ENCODE measurements at regions not wholly inside any gene's neighbourhood (a gene's known extent, or its start where the extent isn't known, plus 50 kb on each side); places are given as distances from the start of the nearest gene placed in this dataset.

DNA sequence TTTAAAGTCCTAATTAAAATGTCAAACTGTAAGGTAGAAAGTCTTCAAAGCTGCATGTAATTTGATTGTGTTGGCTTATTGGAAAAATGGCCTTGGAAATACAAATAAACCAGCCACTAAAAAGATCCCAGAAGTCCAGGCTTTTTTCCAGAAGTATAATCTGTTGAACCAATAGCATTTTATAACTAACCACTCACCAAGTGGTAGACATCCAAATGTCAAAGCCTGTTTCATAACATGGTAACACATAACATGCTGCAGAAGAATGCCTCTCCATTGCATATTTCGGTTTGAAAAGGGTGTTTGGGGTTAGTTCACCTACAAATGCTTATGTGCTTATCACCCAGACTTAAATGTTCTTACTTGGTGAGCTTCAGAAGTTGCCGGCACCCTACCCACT is 183.7 kb upstream of the DIO2 start:
- H3K27me3 Mint-ChIP-seq = no peaks in the 10 kb centered on the region
- no peak overlapping the region for H3K4me3 Mint-ChIP-seq
- no peak for DNase-seq
- intact Hi-C loops (cut with micrococcal nuclease) = no loop called here
- H3K9me3 Mint-ChIP-seq = no peaks in the 10 kb centered on the region
- no peaks in the 10 kb centered on the region for H3K36me3 Mint-ChIP-seq (ENCODE audit: low read depth)
- H3K27ac Mint-ChIP-seq = no peak overlapping the region
- H3K4me1 Mint-ChIP-seq = no peaks in the 10 kb centered on the region

GRCh38 chr14:80393766-80394165 is 182.5 kb upstream of the DIO2 start:
- no peaks in the 10 kb centered on the region for H3K9me3 Mint-ChIP-seq
- no peak for DNase-seq
- H3K27ac Mint-ChIP-seq = no peak overlapping the region
- no peak overlapping the region for H3K4me3 Mint-ChIP-seq
- intact Hi-C loops (cut with micrococcal nuclease) = no loop called here
- no peaks in the 10 kb centered on the region for H3K36me3 Mint-ChIP-seq (ENCODE audit: low read depth)
- H3K4me1 Mint-ChIP-seq = no peaks in the 10 kb centered on the region
- H3K27me3 Mint-ChIP-seq = no peaks in the 10 kb centered on the region

- no peaks in the 10 kb centered on the region for H3K36me3 Mint-ChIP-seq (ENCODE audit: low read depth)
- no peak overlapping the region for H3K4me3 Mint-ChIP-seq
These were observed 179.6 kb upstream of the DIO2 start for GRCh38 chr14:80390906-80391305.

DNA sequence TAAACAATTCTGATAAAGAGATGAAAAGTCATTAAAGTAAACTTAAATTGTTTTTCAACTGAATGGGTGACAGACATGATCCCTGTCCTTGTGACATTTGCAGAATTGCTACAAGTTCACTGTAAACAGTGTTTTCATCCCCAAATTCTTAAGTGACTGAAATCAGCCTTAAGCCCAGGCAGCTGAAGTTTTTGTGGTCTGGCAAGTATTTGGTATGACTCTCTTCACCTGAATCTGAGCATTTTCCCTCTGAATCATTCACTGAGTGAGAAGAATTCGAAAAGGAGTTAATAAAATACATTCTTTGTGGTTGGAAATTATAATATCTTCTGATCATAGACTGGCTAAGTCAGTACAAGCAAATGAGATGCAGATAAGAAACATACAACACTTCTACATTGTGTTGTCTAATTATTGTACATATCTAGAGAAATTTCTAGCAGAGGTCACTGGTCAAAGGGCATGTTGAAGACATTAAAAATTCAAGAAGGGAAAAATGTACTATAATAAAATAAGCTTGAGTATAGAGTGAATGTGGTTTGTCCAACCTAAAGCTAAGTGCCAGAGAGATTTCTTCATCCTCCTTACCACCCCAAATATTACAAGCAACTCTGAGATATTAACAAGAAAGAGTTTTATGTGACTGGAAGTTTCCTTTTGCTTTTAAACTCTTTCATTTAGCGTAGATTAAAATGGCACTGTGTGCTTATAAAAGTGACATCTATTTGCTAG is 177.8 kb upstream of the DIO2 start:
- no peaks in the 10 kb centered on the region for H3K4me1 Mint-ChIP-seq
- no peaks in the 10 kb centered on the region for H3K9me3 Mint-ChIP-seq
- no peak for DNase-seq
- H3K27ac Mint-ChIP-seq = no peak overlapping the region
- intact Hi-C loops (cut with micrococcal nuclease) = no loop called here
- no peak overlapping the region for H3K4me3 Mint-ChIP-seq
- H3K36me3 Mint-ChIP-seq (ENCODE audit: low read depth) = no peaks in the 10 kb centered on the region
- no peaks in the 10 kb centered on the region for H3K27me3 Mint-ChIP-seq

More at GRCh38 chr14:80390906-80391305, 179.6 kb upstream of the DIO2 start:
- intact Hi-C loops (cut with micrococcal nuclease) = no loop called here
- no peak for DNase-seq
- Mint-ChIP-seq H3K9me3 (no peaks in the 10 kb centered on the region), H3K27ac (no peak overlapping the region), H3K4me1 (no peaks in the 10 kb centered on the region), H3K27me3 (no peaks in the 10 kb centered on the region)

DNA sequence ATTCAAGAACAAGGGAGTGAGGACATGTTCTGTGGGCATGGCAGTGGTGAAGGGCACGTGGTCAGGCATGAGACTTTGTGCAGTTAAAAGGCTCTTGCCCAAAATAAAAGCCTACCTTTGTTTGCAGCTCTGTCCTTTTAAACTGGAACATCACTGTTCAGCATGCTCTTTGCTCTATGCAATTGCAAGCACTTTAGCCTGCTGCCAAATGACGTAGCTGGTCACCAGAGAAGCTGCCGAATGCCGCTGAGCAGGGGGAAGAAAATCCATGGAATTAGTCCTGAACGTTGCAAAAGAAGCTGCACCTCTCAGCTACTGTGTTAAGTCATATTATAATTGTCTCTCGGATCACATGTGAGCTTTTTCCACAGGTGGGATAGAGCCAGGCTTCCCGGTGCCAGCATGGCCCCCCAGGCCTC is 176.3 kb upstream of the DIO2 start:
- H3K4me3 Mint-ChIP-seq = no peak overlapping the region
- H3K27ac Mint-ChIP-seq = no peak overlapping the region
- no peaks in the 10 kb centered on the region for H3K36me3 Mint-ChIP-seq (ENCODE audit: low read depth)
- H3K9me3 Mint-ChIP-seq = no peaks in the 10 kb centered on the region
- no peaks in the 10 kb centered on the region for H3K4me1 Mint-ChIP-seq
- intact Hi-C loops (cut with micrococcal nuclease) = no loop called here
- no peaks in the 10 kb centered on the region for H3K27me3 Mint-ChIP-seq
- DNase-seq = no peak

GRCh38 chr14:80385336-80385735 is 174.0 kb upstream of the DIO2 start:
- no peak overlapping the region for H3K27ac Mint-ChIP-seq
- no peaks in the 10 kb centered on the region for H3K36me3 Mint-ChIP-seq (ENCODE audit: low read depth)
- H3K9me3 Mint-ChIP-seq = no peaks in the 10 kb centered on the region
- intact Hi-C loops (cut with micrococcal nuclease) = no loop called here
- no peak for DNase-seq
- no peaks in the 10 kb centered on the region for H3K27me3 Mint-ChIP-seq
- H3K4me3 Mint-ChIP-seq = no peak overlapping the region
- H3K4me1 Mint-ChIP-seq = no peaks in the 10 kb centered on the region

- Mint-ChIP-seq H3K4me3 (no peak overlapping the region), H3K27ac (no peak overlapping the region), H3K4me1 (no peaks in the 10 kb centered on the region), H3K27me3 (no peaks in the 10 kb centered on the region), H3K36me3 (ENCODE audit: low read depth) (no peaks in the 10 kb centered on the region), H3K9me3 (no peaks in the 10 kb centered on the region)
- intact Hi-C loops (cut with micrococcal nuclease) = no loop called here
- no peak for DNase-seq
These were observed 171.9 kb upstream of the DIO2 start for GRCh38 chr14:80383223-80383622.

DNA sequence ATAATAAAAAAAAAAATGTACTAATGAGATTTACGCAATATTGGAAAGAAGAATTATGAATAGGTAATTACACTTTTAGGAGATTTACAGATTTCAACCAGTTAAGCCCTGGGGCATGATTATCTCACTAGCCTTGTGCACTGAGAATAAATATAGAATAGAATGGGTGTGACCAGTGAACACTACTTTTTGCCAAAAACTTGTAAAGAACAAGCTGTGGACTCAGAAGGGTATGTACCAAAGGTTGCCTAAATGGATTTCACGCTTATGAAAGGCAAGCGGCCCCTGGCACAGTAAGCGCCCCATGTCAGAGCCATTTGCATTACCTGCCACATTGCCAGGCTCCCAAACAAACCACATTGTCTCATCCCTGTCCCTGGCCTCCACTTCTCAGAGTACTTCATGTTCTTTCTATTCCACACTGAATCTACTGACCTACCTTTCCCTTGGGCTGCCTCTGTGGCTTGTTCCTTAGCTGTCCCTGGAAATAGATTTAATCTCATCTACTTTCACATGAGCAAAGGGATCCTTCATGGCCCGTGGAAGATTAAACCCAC is 170.6 kb upstream of the DIO2 start:
- no peak overlapping the region for H3K27ac Mint-ChIP-seq
- intact Hi-C loops (cut with micrococcal nuclease) = no loop called here
- H3K9me3 Mint-ChIP-seq = no peaks in the 10 kb centered on the region
- H3K27me3 Mint-ChIP-seq = no peaks in the 10 kb centered on the region
- no peak overlapping the region for H3K4me3 Mint-ChIP-seq
- H3K36me3 Mint-ChIP-seq (ENCODE audit: low read depth) = no peaks in the 10 kb centered on the region
- DNase-seq = no peak
- no peaks in the 10 kb centered on the region for H3K4me1 Mint-ChIP-seq

- H3K4me1 Mint-ChIP-seq = no peaks in the 10 kb centered on the region
- H3K36me3 Mint-ChIP-seq (ENCODE audit: low read depth) = no peaks in the 10 kb centered on the region
- no peak overlapping the region for H3K4me3 Mint-ChIP-seq
- H3K9me3 Mint-ChIP-seq = no peaks in the 10 kb centered on the region
- intact Hi-C loops (cut with micrococcal nuclease) = no loop called here
- DNase-seq = no peak
- no peaks in the 10 kb centered on the region for H3K27me3 Mint-ChIP-seq
- H3K27ac Mint-ChIP-seq = no peak overlapping the region
These were observed 167.7 kb upstream of the DIO2 start for GRCh38 chr14:80379035-80379434.

DNA sequence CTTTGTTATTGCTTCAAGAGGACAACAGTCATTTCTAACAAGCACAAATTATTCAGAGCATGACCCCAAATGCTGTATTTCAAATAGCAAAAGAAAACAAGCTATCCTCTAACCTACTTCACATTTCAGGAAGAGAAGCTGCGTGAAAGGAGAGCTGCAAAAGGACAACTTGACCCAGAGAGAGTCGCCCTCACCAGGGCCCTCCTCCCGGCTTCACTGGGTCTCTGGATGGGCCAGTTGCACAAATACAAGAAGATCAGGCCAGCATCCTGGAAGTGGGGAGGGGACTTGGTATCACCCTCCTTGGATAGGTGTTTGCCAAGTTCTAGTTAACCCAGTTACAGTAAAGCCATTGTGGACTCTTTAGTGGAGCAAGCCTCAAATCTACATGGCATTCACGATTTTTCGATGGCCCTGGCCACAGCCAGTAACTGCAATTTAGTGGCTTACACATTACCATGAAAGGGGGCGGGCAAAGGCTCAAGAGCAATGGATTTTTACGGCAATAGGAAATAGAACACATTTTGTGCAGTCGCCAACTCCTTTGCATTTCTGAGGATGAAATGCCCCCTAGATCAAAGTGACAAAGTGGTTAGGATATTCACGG is 166.9 kb upstream of the DIO2 start:
- no peak overlapping the region for H3K4me3 Mint-ChIP-seq
- H3K27me3 Mint-ChIP-seq = no peaks in the 10 kb centered on the region
- intact Hi-C loops (cut with micrococcal nuclease) = no loop called here
- no peaks in the 10 kb centered on the region for H3K4me1 Mint-ChIP-seq
- DNase-seq = no peak
- no peaks in the 10 kb centered on the region for H3K9me3 Mint-ChIP-seq
- no peaks in the 10 kb centered on the region for H3K36me3 Mint-ChIP-seq (ENCODE audit: low read depth)
- no peak overlapping the region for H3K27ac Mint-ChIP-seq

DNA sequence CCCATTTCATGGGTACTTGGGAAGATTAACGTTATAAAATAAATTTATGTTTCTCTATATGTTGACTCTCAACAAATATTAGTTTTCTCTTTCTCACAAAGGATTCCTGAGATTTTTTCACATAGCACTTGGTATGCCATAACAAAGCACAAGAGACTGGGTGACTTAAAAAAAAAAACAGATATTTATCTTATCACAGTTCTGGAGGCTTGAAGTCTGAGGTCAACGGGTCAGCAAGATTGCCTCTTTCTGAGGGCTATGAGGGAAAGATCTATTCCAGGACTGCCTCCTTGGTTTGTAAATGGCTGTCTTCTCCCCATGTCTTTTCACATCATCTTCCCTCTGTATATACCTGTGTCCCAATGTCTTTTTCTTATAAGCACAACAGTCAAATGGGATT is 153.5 kb upstream of the DIO2 start:
- Mint-ChIP-seq H3K9me3 (no peaks in the 10 kb centered on the region), H3K27me3 (no peaks in the 10 kb centered on the region), H3K36me3 (ENCODE audit: low read depth) (no peaks in the 10 kb centered on the region), H3K27ac (no peak overlapping the region), H3K4me1 (no peaks in the 10 kb centered on the region), H3K4me3 (no peak overlapping the region)
- DNase-seq = no peak
- intact Hi-C loops (cut with micrococcal nuclease) = no loop called here

GRCh38 chr14:80364274-80364673 is 153.0 kb upstream of the DIO2 start:
- intact Hi-C loops (cut with micrococcal nuclease) = no loop called here
- H3K27me3 Mint-ChIP-seq = no peaks in the 10 kb centered on the region
- no peak overlapping the region for H3K4me3 Mint-ChIP-seq
- no peaks in the 10 kb centered on the region for H3K9me3 Mint-ChIP-seq
- DNase-seq = no peak
- H3K27ac Mint-ChIP-seq = no peak overlapping the region
- no peaks in the 10 kb centered on the region for H3K4me1 Mint-ChIP-seq
- no peaks in the 10 kb centered on the region for H3K36me3 Mint-ChIP-seq (ENCODE audit: low read depth)

DNA sequence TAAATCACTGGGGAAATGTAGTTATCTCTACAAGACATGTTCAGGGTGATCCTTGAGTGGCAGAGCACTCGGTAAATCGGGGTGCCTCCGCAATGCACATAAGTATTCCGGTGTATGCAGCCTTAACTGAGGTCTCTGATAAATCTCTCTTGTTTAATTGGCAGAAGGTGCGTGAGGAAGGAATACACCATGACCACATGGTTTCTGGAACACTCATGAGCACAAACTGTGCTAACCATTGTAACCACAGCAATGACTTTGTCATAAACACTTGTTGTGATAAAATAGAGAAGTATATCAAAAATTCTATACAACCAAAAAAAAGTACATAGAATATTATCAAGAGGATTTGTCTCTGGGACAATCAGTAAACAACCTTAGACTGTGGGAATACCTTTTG is 146.8 kb upstream of the DIO2 start:
- no peak overlapping the region for H3K27ac Mint-ChIP-seq
- no peaks in the 10 kb centered on the region for H3K4me1 Mint-ChIP-seq
- no peaks in the 10 kb centered on the region for H3K27me3 Mint-ChIP-seq
- no peaks in the 10 kb centered on the region for H3K9me3 Mint-ChIP-seq
- no peaks in the 10 kb centered on the region for H3K36me3 Mint-ChIP-seq (ENCODE audit: low read depth)
- H3K4me3 Mint-ChIP-seq = no peak overlapping the region
- intact Hi-C loops (cut with micrococcal nuclease) = no loop called here
- DNase-seq = no peak

GRCh38 chr14:80356413-80356812 is 145.1 kb upstream of the DIO2 start:
- Mint-ChIP-seq H3K27ac (no peak overlapping the region), H3K36me3 (ENCODE audit: low read depth) (no peaks in the 10 kb centered on the region), H3K4me1 (no peaks in the 10 kb centered on the region), H3K9me3 (no peaks in the 10 kb centered on the region), H3K27me3 (no peaks in the 10 kb centered on the region), H3K4me3 (no peak overlapping the region)
- intact Hi-C loops (cut with micrococcal nuclease) = no loop called here
- no peak for DNase-seq

Measured in activated CD4-positive, alpha-beta T cell treated with anti-CD3 and anti-CD28 coated beads, Interleukin-2, amount 10 ng/mL, durations not matched to agents 24 days and 14 days (primary cell).